HL-60 (cell line): ENCODE measurements at regions not wholly inside any gene's neighbourhood (a gene's known extent, or its start where the extent isn't known, plus 50 kb on each side); places are given as distances from the start of the nearest gene placed in this dataset.

Experiments
- POLR2AphosphoS5 ChIP-seq: IDR thresholded peaks from 2 replicates; pipeline ENCODE4 v1.6.1; 2012; ENCODE audit warnings: low read depth
- REST ChIP-seq: IDR thresholded peaks from 2 replicates; pipeline ENCODE4 v1.6.1; 2012; ENCODE audit warnings: low read depth; ENCODE audit not compliant: insufficient replicate concordance
- SPI1 ChIP-seq: IDR thresholded peaks from 2 replicates; pipeline ENCODE4 v1.6.1; 2012; ENCODE audit warnings: low read depth, mild to moderate bottlenecking, borderline replicate concordance
- TF ChIP-seq, protein P1 (sequence below): IDR thresholded peaks from one replicate; pipeline ENCODE4 v1.5.1; 2011; ENCODE audit warnings: low read length, control low read depth, inconsistent platforms; ENCODE audit not compliant: insufficient read depth

DNA sequence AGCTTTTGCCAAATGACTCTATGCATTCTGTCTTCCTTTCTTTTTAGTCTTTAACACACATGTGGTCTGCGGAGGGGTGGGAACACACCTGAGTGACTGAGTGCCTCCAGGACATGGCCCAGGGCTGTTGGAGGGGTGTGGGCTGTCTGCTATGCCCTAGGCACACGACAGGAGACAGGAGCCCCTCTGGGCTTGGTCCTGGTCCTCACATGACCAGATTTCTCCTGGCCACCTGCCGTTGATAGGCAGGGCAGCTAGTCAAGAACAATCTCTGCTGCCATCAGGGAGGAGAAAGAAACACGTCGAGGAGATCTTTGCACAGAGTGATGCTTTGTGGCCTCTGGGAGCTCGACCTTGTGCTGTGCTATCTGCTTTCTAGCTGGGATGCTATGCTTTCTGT lies 176.6 kb downstream of the KLF13 start:
- TF ChIP-seq, protein P1, sequence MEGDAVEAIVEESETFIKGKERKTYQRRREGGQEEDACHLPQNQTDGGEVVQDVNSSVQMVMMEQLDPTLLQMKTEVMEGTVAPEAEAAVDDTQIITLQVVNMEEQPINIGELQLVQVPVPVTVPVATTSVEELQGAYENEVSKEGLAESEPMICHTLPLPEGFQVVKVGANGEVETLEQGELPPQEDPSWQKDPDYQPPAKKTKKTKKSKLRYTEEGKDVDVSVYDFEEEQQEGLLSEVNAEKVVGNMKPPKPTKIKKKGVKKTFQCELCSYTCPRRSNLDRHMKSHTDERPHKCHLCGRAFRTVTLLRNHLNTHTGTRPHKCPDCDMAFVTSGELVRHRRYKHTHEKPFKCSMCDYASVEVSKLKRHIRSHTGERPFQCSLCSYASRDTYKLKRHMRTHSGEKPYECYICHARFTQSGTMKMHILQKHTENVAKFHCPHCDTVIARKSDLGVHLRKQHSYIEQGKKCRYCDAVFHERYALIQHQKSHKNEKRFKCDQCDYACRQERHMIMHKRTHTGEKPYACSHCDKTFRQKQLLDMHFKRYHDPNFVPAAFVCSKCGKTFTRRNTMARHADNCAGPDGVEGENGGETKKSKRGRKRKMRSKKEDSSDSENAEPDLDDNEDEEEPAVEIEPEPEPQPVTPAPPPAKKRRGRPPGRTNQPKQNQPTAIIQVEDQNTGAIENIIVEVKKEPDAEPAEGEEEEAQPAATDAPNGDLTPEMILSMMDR = no peak
- TF ChIP-seq POLR2AphosphoS5 = no peak
- no peak for TF ChIP-seq SPI1
- TF ChIP-seq REST = no peak
